Breast epithelium (tissue), 4 donors: ENCODE measurements at regions not wholly inside any gene's neighbourhood (a gene's known extent, or its start where the extent isn't known, plus 50 kb on each side); places are given as distances from the start of the nearest gene placed in this dataset.

Experiments used
- DNase-seq, 2 donors: peaks; one replicate each; pipeline ENCODE4 v3.0.0-alpha.2; 2019; ENCODE audit warnings: low spot score in 2 of 2
- H3K27ac ChIP-seq, 2 donors: fragments of 200-600 bp; sonication (generic) in 1 of 2; one replicate each; pipeline ENCODE4 v1.5.1; 2016 to 2019; ENCODE audit warnings: mild to moderate bottlenecking in 1 of 2
- H3K27me3 ChIP-seq, 2 donors: fragments of 200-600 bp; sonication (generic) in 1 of 2; one replicate each; pipeline versions ENCODE4 v1.5.1 to v1.6.0; 2017 to 2019; ENCODE audit warnings: control low read depth in 1 of 2, mild to moderate bottlenecking in 1 of 2
- H3K36me3 ChIP-seq: fragments of 200-600 bp; one replicate; pipeline ENCODE4 v1.5.1; 2019
- H3K4me1 ChIP-seq, 2 donors: fragments of 200-600 bp; sonication (generic); one replicate each; pipeline ENCODE4 v1.5.1; 2016 to 2019; ENCODE audit warnings: control low read depth in 1 of 2
- H3K4me3 ChIP-seq, 3 donors: fragments of 200-600 bp; sonication (generic); 1 replicate in 2 of 3; 2 replicates in 1 of 3; pipeline ENCODE4 v1.5.1; 2016 to 2019; ENCODE audit warnings: mild to moderate bottlenecking in 3 of 3, moderate library complexity in 2 of 3
- H3K9me3 ChIP-seq, 2 donors: fragments of 200-600 bp; sonication (generic) in 1 of 2; one replicate each; pipeline ENCODE4 v1.5.1; 2016 to 2019; ENCODE audit warnings: control low read depth in 1 of 2
- POLR2A ChIP-seq: fragments of 450-650 bp; IDR thresholded peaks from one replicate; pipeline ENCODE4 v1.6.1; 2016; ENCODE audit warnings: antibody characterized with exemption, mild to moderate bottlenecking, moderate library complexity
- POLR2AphosphoS5 ChIP-seq, 3 donors: sonication (generic); formaldehyde crosslinking; IDR thresholded peaks; one replicate each; pipeline ENCODE4 v1.6.1; 2017; ENCODE audit warnings: antibody characterized with exemption in 3 of 3
- intact Hi-C: fragments of 100-400 bp; cut with DNase I; formaldehyde crosslinking; loops from one replicate; pipeline ENCODE4 v1.15.1; 2023; ENCODE audit warnings: low total_unique reads
- TF ChIP-seq, protein P1 (sequence below), 3 donors: fragments of 450-650 bp; IDR thresholded peaks; one replicate each; pipeline ENCODE4 v1.5.1; 2016 to 2017; ENCODE audit warnings: antibody characterized with exemption in 3 of 3, mild to moderate bottlenecking in 3 of 3, moderate library complexity in 3 of 3

- Histone ChIP-seq H3K27ac (no peak overlapping the region), H3K4me3 (no peak overlapping the region), H3K4me1 (no peaks in the 10 kb centered on the region), H3K27me3 (no peaks in the 10 kb centered on the region), H3K36me3 (no peaks in the 10 kb centered on the region), H3K9me3 (no peaks in the 10 kb centered on the region)
- intact Hi-C loops: no loop called here
- TF ChIP-seq POLR2A (no peak), POLR2AphosphoS5 (IDR thresholded peaks at IDR 0.05) (no peak)
- TF ChIP-seq, protein P1, sequence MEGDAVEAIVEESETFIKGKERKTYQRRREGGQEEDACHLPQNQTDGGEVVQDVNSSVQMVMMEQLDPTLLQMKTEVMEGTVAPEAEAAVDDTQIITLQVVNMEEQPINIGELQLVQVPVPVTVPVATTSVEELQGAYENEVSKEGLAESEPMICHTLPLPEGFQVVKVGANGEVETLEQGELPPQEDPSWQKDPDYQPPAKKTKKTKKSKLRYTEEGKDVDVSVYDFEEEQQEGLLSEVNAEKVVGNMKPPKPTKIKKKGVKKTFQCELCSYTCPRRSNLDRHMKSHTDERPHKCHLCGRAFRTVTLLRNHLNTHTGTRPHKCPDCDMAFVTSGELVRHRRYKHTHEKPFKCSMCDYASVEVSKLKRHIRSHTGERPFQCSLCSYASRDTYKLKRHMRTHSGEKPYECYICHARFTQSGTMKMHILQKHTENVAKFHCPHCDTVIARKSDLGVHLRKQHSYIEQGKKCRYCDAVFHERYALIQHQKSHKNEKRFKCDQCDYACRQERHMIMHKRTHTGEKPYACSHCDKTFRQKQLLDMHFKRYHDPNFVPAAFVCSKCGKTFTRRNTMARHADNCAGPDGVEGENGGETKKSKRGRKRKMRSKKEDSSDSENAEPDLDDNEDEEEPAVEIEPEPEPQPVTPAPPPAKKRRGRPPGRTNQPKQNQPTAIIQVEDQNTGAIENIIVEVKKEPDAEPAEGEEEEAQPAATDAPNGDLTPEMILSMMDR (IDR thresholded peaks at IDR 0.05): no peak
- no peak for DNase-seq
Observed at GRCh38 chr3:109924196-109924595, 586.9 kb upstream of the DPPA4 start.

- no peak for DNase-seq
Observed at GRCh38 chr3:109926376-109926775, 589.0 kb upstream of the DPPA4 start.

GRCh38 chr3:109927161-109927560 lies 589.8 kb upstream of the DPPA4 start:
- Histone ChIP-seq H3K27me3 (no peaks in the 10 kb centered on the region), H3K9me3 (no peaks in the 10 kb centered on the region), H3K4me1 (no peaks in the 10 kb centered on the region), H3K4me3 (no peak overlapping the region), H3K36me3 (no peaks in the 10 kb centered on the region), H3K27ac (no peak overlapping the region)
- intact Hi-C loops: no loop called here
- TF ChIP-seq POLR2A: no peak
- TF ChIP-seq, protein P1 (IDR thresholded peaks at IDR 0.05): no peak
- no peak for TF ChIP-seq POLR2AphosphoS5 (IDR thresholded peaks at IDR 0.05)
- DNase-seq: no peak

More at GRCh38 chr3:109926376-109926775, 589.0 kb upstream of the DPPA4 start:
- Histone ChIP-seq H3K27ac (no peak overlapping the region), H3K4me3 (no peak overlapping the region), H3K4me1 (no peaks in the 10 kb centered on the region), H3K27me3 (no peaks in the 10 kb centered on the region), H3K36me3 (no peaks in the 10 kb centered on the region), H3K9me3 (no peaks in the 10 kb centered on the region)
- intact Hi-C loops: no loop called here
- TF ChIP-seq POLR2AphosphoS5 (IDR thresholded peaks at IDR 0.05) (no peak), POLR2A (no peak)
- TF ChIP-seq, protein P1 (IDR thresholded peaks at IDR 0.05): no peak

DNA sequence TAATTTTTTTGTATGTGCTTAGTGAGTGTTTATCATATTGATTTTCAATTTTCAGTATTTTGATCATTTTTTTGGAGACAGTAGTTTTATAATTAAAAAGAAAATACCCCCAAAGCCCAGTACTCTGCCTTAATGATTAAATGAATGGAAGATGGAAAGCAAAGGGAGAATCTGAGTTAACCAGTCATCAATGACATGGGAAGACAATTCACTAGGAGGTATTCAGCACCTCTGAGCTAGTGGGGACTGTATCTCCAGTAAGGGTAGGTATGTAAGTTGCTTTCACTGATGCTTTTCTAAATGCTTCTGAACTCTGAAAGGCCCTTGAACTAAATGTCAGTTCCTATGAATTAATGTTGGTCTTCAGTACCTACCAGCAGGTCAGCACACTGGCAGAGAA lies 590.4 kb upstream of the DPPA4 start:
- Histone ChIP-seq H3K36me3 (no peaks in the 10 kb centered on the region), H3K4me1 (no peaks in the 10 kb centered on the region), H3K4me3 (no peak overlapping the region), H3K27ac (no peak overlapping the region), H3K9me3 (no peaks in the 10 kb centered on the region), H3K27me3 (no peaks in the 10 kb centered on the region)
- TF ChIP-seq, protein P1 (IDR thresholded peaks at IDR 0.05): no peak
- no peak for TF ChIP-seq POLR2AphosphoS5 (IDR thresholded peaks at IDR 0.05)
- no peak for TF ChIP-seq POLR2A
- intact Hi-C loops: no loop called here
- no peak for DNase-seq

DNA sequence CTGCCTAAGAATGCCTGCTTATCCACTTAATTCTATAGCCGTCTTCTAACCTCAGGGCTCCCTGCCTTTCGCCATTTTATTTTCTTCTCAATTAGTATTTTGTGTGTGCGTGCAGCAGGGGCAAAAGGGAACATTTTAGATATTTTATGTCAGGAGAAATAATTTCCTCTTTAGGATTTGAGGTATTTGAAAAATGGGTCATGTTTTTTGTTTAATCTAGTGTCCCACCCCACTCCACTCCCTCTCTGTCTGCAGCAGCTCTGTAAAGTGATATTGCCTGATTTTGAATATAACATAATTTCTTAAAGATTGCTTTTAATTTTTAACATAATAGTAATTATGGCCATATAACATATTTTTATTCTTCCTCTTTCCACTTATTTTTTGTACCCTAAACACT lies 593.2 kb upstream of the DPPA4 start:
- Histone ChIP-seq H3K4me1 (no peaks in the 10 kb centered on the region), H3K9me3 (no peaks in the 10 kb centered on the region), H3K27ac (no peak overlapping the region), H3K27me3 (no peaks in the 10 kb centered on the region), H3K4me3 (no peak overlapping the region), H3K36me3 (no peaks in the 10 kb centered on the region)
- no peak for DNase-seq
- intact Hi-C loops: no loop called here
- TF ChIP-seq POLR2A (no peak), POLR2AphosphoS5 (IDR thresholded peaks at IDR 0.05) (no peak)
- TF ChIP-seq, protein P1 (IDR thresholded peaks at IDR 0.05): no peak
